MCF 10A (cell line): ENCODE measurements at regions not wholly inside any gene's neighbourhood (a gene's known extent, or its start where the extent isn't known, plus 50 kb on each side); places are given as distances from the start of the nearest gene placed in this dataset.

ENCODE experiments used
- BruUV-seq: library from RNA; stranded (reverse); fragments of 400-500 nt; replicated peaks from 2 replicates; lab custom pipeline; 2021; lab: Mats Ljungman, UMichigan
- CTCF ChIA-PET: fragments of 300-600 bp; sonication (Branson Sonifier 250); formaldehyde crosslinking; extraction: SDS; loops from one replicate; lab custom pipeline; 2021; ENCODE audit warnings: antibody characterized with exemption, inconsistent platforms; lab: Yijun Ruan, JAX
- POLR2A ChIA-PET: fragments of 300-600, 350-650 bp; sonication (Branson Sonifier 250); formaldehyde crosslinking; extraction: SDS; loops from one replicate; lab custom pipeline; 2020; ENCODE audit warnings: antibody characterized with exemption, inconsistent platforms; lab: Yijun Ruan, JAX
- DNase-seq: peaks from one replicate; pipeline ENCODE4 v3.0.0-alpha.2; 2018; ENCODE audit not compliant: unreplicated experiment
- H3K27ac Mint-ChIP-seq: one replicate; pipeline ENCODE4 v1.8.0; 2022; ENCODE audit warnings: mild to moderate bottlenecking, low read depth, mixed read lengths; ENCODE audit not compliant: unreplicated experiment
- H3K27me3 Mint-ChIP-seq: one replicate; pipeline ENCODE4 v1.8.0; 2022; ENCODE audit warnings: mixed read lengths; ENCODE audit not compliant: insufficient read depth, unreplicated experiment
- H3K36me3 Mint-ChIP-seq: one replicate; pipeline ENCODE4 v1.8.0; 2022; ENCODE audit warnings: mild to moderate bottlenecking, moderate library complexity, mixed read lengths; ENCODE audit not compliant: insufficient read depth, unreplicated experiment
- H3K4me1 Mint-ChIP-seq: one replicate; pipeline ENCODE4 v1.8.0; 2022; ENCODE audit warnings: mixed read lengths; ENCODE audit not compliant: insufficient read depth, unreplicated experiment
- H3K4me3 Mint-ChIP-seq: one replicate; pipeline ENCODE4 v1.8.0; 2022; ENCODE audit warnings: mild to moderate bottlenecking, moderate library complexity, mixed read lengths; ENCODE audit not compliant: unreplicated experiment
- H3K9me3 Mint-ChIP-seq: one replicate; pipeline ENCODE4 v1.8.0; 2022; ENCODE audit warnings: mixed read lengths; ENCODE audit not compliant: unreplicated experiment
- CTCF ChIP-seq: fragments of 200-600 bp; IDR thresholded peaks from one replicate; pipeline ENCODE4 v1.8.0; 2022; ENCODE audit warnings: antibody characterized with exemption, mild to moderate bottlenecking; ENCODE audit not compliant: unreplicated experiment
- intact Hi-C: fragments of 100-400 bp; cut with micrococcal nuclease; formaldehyde crosslinking; loops from 2 replicates; pipeline ENCODE4 v1.14.1; 2022

- POLR2A ChIA-PET = interaction anchor here (0.7 kb wide), 1 partner anchor 327 kb away, joined by 3 read pairs; no protein-coding TSS in a partner anchor
- peaks cover 76% of the 10 kb centered on the region for H3K27me3 Mint-ChIP-seq
Measured at GRCh38 chr10:111158595-111158994, 81.8 kb downstream of the ADRA2A start.

GRCh38 chr10:111161109-111161874 lies 84.5 kb downstream of the ADRA2A start:
- POLR2A ChIA-PET = no interaction called here
- no TSS peak for BruUV-seq
- no peak overlapping the region for H3K4me3 Mint-ChIP-seq
- H3K36me3 Mint-ChIP-seq = no peaks in the 10 kb centered on the region
- DNase-seq = no peak
- no peaks in the 10 kb centered on the region for H3K4me1 Mint-ChIP-seq
- no peak overlapping the region for H3K27ac Mint-ChIP-seq
- TF ChIP-seq CTCF = no peak
- peaks cover 8% of the 10 kb centered on the region for H3K9me3 Mint-ChIP-seq
- H3K27me3 Mint-ChIP-seq = peaks cover 86% of the 10 kb centered on the region
- CTCF ChIA-PET = interaction anchor here (0.8 kb wide), 1 partner anchor 85 kb away, joined by 3 read pairs; the partner anchor contains the start of gene ADRA2A
- intact Hi-C loops = no loop called here

More at GRCh38 chr10:111158595-111158994, 81.8 kb downstream of the ADRA2A start:
- intact Hi-C loops = no loop called here
- Mint-ChIP-seq H3K4me3 (no peak overlapping the region), H3K27ac (no peak overlapping the region), H3K36me3 (no peaks in the 10 kb centered on the region), H3K9me3 (no peaks in the 10 kb centered on the region), H3K4me1 (no peaks in the 10 kb centered on the region)
- DNase-seq = no peak
- no TSS peak for BruUV-seq
- no peak for TF ChIP-seq CTCF
- CTCF ChIA-PET = no interaction called here

GRCh38 chr10:111171183-111171582 lies 94.4 kb downstream of the ADRA2A start:
- Mint-ChIP-seq H3K4me3 (no peak overlapping the region), H3K27ac (no peak overlapping the region), H3K27me3 (peaks cover 15% of the 10 kb centered on the region), H3K4me1 (no peaks in the 10 kb centered on the region), H3K9me3 (peaks cover under 1% of the 10 kb centered on the region), H3K36me3 (no peaks in the 10 kb centered on the region)
- DNase-seq = no peak
- ChIA-PET CTCF (no interaction called here), POLR2A (no interaction called here)
- no TSS peak for BruUV-seq
- TF ChIP-seq CTCF = no peak
- intact Hi-C loops = no loop called here

GRCh38 chr10:111175787-111176186 lies 99.0 kb downstream of the ADRA2A start:
- H3K27ac Mint-ChIP-seq = no peak overlapping the region
- no TSS peak for BruUV-seq
- no peak for TF ChIP-seq CTCF
- ChIA-PET POLR2A (no interaction called here), CTCF (no interaction called here)
- H3K4me3 Mint-ChIP-seq = no peak overlapping the region
- H3K36me3 Mint-ChIP-seq = no peaks in the 10 kb centered on the region
- H3K27me3 Mint-ChIP-seq = peaks cover 37% of the 10 kb centered on the region
- H3K4me1 Mint-ChIP-seq = peaks cover 5% of the 10 kb centered on the region
- intact Hi-C loops = no loop called here
- DNase-seq = no peak
- H3K9me3 Mint-ChIP-seq = no peaks in the 10 kb centered on the region
